ENCODE measurements at regions not wholly inside any gene's neighbourhood (a gene's known extent, or its start where the extent isn't known, plus 50 kb on each side); places are given as distances from the start of the nearest gene placed in this dataset.
"Not testable (repeated sequence)": the region's sequence is repeated elsewhere in the genome, so short reads cannot be mapped to it uniquely, and the experiment has no call there.

DNA sequence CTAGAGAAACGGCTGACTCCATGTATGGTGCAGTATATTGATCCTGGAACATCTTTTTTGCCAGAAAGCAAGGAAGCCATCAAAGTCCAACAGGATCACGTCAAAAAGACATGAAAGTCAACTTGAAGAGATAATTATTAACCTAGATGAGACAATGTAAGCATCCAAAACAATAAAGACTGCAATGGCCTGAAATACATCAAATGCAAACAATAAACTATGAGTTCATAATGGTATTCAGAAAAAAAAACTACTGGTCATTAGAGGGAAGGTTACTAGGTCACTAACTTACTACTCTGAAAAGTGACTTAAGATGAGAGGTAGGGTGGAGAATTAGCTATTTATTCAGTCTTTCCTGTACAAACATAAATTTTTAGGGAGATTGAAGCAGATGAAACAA lies 75.3 kb upstream of the OR4F16 start:
- H3K4me1 ChIP-seq (ENCODE audit: insufficient read depth); H3K4me3 ChIP-seq; H3K27me3 ChIP-seq; DNase-seq; H3K27ac ChIP-seq; intact Hi-C loops (cut with DNase I); H3K9me3 ChIP-seq; H3K36me3 ChIP-seq: not testable (repeated sequence)
- WGBS, 3 donors = no CpG with 5 or more reads among the region's 2 CpGs

DNA sequence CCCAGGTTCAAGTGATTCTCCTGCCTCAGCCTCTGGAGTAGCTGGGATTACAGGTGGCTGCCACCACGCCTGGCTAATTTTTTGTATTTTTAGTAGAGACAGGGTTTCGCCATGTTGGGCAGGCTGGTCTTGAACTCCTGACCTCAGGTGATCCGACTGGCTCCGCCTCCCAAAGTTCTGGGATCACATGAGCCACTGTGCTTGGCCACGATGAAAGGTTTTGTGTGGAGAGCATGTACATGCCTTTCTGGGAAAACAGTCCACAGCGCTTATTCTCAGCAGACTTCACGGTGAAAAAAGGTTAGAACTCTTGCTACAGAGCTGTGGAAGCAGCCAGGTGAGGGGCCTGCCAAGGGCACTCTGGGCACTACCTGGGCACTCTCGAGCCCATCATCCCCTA lies 85.0 kb upstream of the OR4F16 start:
- H3K4me1 ChIP-seq (ENCODE audit: insufficient read depth); H3K4me3 ChIP-seq; H3K9me3 ChIP-seq; intact Hi-C loops (cut with DNase I); DNase-seq; H3K27ac ChIP-seq; H3K36me3 ChIP-seq; H3K27me3 ChIP-seq: not testable (repeated sequence)
- WGBS, 3 donors = 87 to 100% (median 97%) methylated on average over 5 of the region's 8 CpGs

DNA sequence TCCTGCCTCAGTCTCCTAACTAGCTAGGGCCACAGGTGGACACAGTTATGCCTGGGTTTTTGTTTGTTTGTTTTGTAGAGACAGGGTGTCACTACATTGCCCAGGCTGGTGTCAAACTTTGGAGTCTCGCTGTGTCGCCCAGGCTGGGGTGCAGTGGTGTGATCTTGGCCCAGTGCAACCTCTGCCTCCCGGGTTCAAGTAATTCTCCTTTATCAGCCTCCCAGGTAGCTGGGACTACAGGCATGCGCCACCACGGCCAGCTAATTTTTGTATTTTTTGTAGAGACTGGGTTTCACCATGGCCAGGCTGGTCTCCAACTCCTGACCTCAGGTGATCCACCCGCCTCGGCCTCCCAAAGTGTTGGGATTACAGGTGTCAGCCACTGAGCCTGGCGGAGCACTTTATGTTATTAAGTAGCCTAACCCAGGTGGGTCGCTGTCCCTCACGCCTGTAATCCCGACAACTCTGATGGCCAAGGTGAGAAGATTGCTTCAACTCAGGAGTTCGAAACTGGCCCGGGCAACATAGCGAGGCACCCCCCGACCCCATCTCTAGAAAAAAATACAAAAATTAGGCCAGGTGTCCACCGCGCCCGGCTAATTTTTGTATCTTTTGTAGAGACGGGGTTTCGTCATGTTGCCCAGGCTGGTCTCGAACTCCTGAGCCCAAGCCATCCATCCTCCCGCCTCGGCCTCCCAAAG lies 91.2 kb upstream of the OR4F16 start:
- H3K4me1 ChIP-seq (ENCODE audit: insufficient read depth); H3K9me3 ChIP-seq; intact Hi-C loops (cut with DNase I); H3K36me3 ChIP-seq; H3K27me3 ChIP-seq: not testable (repeated sequence)
- Histone ChIP-seq H3K4me3 (peak overlapping the region; percentile 42), H3K27ac (peak overlapping the region in 1 of 2 donors; percentile 81)
- 76 to 80% (median 78%) methylated on average over 21 to 23 of the region's 23 CpGs for WGBS, 3 donors
- peak in 4 of 5 donors; percentile 17 to 40 (median 34) for DNase-seq

DNA sequence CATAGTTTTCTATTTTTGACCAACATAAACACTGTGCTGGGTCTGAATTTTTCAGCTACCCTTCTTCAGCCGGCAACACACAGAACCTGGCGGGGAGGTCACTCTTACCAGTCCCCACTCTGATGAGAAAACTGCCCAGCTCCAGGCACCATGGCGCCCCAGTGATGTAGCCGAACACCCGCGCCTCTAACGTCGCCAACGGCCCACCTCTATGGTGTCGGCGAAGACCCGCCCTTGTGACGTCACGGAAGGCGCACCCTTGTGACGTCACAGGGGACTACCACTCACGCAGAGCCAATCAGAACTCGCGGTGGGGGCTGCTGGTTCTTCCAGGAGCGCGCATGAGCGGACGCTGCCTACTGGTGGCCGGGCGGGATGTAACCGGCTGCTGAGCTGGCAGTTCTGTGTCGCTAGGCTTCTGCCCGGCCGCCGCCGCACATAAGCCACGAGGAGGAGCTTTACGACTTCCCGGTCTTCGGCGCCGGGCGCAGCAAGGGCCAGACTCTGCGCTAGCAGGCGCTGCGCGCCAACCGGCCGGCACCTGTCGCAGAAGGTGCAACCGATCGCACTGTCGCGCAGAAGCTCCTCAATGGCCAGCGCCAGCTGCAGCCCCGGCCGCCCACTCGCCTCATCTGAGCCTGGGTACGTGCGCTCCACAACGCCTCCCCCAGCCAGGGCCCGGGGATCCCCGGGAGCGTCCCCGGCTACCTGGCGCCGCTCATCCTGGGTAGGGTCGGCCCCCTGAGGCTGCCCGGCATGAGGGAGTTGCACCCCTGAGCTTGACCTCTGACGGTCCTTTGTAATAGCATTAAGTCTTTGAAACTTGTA lies 92.2 kb upstream of the OR4F16 start:
- H3K4me1 ChIP-seq (ENCODE audit: insufficient read depth); H3K9me3 ChIP-seq; H3K27me3 ChIP-seq; H3K36me3 ChIP-seq; intact Hi-C loops (cut with DNase I): not testable (repeated sequence)
- WGBS, 3 donors = 0% methylated on average over 56 to 61 of the region's 65 CpGs
- H3K27ac ChIP-seq = peak overlapping the region; percentile 70 to 81
- TF ChIP-seq, protein P1, sequence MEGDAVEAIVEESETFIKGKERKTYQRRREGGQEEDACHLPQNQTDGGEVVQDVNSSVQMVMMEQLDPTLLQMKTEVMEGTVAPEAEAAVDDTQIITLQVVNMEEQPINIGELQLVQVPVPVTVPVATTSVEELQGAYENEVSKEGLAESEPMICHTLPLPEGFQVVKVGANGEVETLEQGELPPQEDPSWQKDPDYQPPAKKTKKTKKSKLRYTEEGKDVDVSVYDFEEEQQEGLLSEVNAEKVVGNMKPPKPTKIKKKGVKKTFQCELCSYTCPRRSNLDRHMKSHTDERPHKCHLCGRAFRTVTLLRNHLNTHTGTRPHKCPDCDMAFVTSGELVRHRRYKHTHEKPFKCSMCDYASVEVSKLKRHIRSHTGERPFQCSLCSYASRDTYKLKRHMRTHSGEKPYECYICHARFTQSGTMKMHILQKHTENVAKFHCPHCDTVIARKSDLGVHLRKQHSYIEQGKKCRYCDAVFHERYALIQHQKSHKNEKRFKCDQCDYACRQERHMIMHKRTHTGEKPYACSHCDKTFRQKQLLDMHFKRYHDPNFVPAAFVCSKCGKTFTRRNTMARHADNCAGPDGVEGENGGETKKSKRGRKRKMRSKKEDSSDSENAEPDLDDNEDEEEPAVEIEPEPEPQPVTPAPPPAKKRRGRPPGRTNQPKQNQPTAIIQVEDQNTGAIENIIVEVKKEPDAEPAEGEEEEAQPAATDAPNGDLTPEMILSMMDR (IDR thresholded peaks at IDR 0.05) = peak in 2 of 3 donors; percentile 78 to 90
- TF ChIP-seq EP300 (IDR thresholded peaks at IDR 0.05) (peak; percentile 53), POLR2A (IDR thresholded peaks at IDR 0.05) (peak; percentile 99)
- H3K4me3 ChIP-seq = peak overlapping the region; percentile 42
- DNase-seq = peak; percentile 97 to 99 (median 99)

DNA sequence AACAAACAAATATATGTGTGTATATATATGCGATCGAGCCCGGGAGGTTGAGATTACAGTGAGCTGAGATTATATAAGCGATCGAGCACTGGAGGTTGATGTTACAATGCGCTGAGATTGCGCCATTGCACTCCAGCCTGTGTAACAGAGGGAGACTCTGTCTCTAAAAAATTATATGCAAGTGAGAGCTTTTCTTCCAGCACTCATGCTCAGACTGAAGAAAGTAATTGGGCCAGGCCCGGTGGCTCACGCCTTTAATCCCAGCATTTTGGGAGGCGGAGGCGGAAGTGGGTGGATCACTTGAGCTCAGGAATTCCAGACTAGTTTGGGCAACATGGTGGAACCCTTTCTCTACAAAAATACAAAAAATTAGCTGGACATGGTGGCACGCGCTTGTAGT lies 93.2 kb upstream of the OR4F16 start:
- H3K9me3 ChIP-seq; H3K36me3 ChIP-seq; H3K27me3 ChIP-seq; H3K4me1 ChIP-seq (ENCODE audit: insufficient read depth); H3K4me3 ChIP-seq; H3K27ac ChIP-seq; intact Hi-C loops (cut with DNase I): not testable (repeated sequence)
- 45 to 60% (median 60%) methylated on average over 13 of the region's 13 CpGs for WGBS, 3 donors
- peak in 4 of 5 donors; percentile 12 to 37 (median 19) for DNase-seq

DNA sequence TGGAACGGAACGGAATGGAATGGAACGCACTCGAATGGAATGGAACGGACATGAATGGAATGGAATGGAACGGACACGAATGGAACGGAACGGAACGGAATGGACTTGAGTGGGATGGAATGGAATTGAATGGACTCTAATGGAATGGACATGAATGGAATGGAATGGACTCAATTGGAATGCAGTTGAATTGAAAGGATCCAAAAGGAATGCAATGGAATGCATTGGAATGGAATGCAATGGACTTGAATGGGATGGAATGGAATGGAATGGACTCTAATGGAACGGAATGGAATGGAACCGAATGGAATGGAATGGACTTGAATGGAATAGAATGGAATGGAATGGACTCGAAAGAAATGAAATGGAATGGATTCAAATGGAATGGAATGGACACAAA lies 102.4 kb upstream of the OR4F16 start:
- no peaks in the 10 kb centered on the region for H3K36me3 ChIP-seq
- no peaks in the 10 kb centered on the region for H3K9me3 ChIP-seq
- H3K4me3 ChIP-seq = no peak overlapping the region
- intact Hi-C loops (cut with DNase I) = no loop called here
- H3K4me1 ChIP-seq (ENCODE audit: insufficient read depth) = no peaks in the 10 kb centered on the region
- no peaks in the 10 kb centered on the region for H3K27me3 ChIP-seq
- WGBS, 3 donors = 94 to 96% (median 95%) methylated on average over 13 of the region's 13 CpGs
- no peak overlapping the region for H3K27ac ChIP-seq
- DNase-seq = no peak
- TF ChIP-seq POLR2A (IDR thresholded peaks at IDR 0.05) (no peak), EP300 (IDR thresholded peaks at IDR 0.05) (no peak)
- TF ChIP-seq, protein P1 (IDR thresholded peaks at IDR 0.05) = no peak

DNA sequence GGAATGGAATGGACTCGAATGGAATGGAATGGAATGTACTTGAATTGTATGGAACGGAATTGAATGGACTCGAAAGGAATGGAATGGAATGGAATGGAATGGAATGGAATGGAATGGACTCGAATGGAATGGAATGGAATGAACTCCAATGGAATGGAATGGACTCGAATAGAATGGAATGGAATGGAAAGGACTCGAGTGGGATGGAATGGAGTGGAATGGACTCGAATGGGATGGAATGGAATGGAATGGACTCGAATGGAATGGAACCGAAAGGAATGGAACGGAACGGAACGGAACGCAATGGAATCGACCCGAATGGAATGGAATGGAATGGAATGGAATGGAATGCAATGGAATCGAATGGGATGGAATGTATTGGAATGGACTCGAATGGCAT lies 103.2 kb upstream of the OR4F16 start:
- H3K4me3 ChIP-seq; H3K27me3 ChIP-seq; intact Hi-C loops (cut with DNase I); H3K9me3 ChIP-seq; H3K36me3 ChIP-seq; H3K4me1 ChIP-seq (ENCODE audit: insufficient read depth); H3K27ac ChIP-seq; DNase-seq: not testable (repeated sequence)
- WGBS, 3 donors = 95 to 97% (median 96%) methylated on average over 17 of the region's 17 CpGs

DNA sequence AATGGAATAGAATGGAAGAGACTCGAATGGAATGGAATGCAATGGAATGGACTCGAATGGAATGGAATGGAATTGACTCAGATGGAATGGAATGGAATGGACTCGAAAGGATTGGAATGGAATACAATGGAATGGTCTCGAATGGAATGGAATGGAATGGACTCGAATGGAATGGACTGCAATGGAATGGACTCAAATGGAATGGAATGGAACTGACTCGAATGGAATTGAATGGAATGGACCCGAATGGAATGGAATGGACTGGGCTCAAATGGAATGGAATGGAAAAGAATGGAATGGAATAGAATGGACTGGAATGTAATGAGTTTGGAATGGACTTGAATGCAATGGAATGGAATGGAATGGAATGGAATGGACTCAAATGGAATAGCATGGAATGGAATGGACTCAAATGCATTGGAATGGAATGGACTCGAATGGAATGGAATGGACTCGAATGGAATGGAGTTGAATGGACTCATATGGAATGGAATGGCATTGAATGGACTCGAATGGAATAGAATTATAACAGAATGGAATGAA lies 104.0 kb upstream of the OR4F16 start:
- H3K27me3 ChIP-seq; H3K4me3 ChIP-seq; H3K4me1 ChIP-seq (ENCODE audit: insufficient read depth); H3K27ac ChIP-seq; H3K9me3 ChIP-seq; DNase-seq; intact Hi-C loops (cut with DNase I); H3K36me3 ChIP-seq: not testable (repeated sequence)
- WGBS, 3 donors = 91 to 95% (median 92%) methylated on average over 10 of the region's 10 CpGs

DNA sequence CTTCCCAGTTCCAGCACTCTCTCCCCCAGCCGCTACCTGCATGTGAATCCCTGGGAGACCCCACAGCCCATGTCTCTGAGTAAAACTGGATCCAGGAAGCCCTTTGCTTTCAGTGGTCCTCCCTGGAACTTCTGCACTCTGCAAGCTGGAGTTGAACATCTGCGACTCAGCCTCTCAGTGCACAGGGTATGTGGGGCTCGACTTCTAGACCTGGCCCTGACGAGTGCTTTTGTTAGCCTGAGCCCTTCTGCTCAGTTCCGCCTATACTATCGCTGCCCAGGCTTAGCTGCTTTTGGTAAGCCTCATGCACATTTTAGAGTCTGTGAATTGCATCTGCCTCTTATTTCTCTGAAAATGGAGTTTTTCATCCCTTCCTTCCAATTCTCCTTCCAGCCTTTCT lies 107.9 kb upstream of the OR4F16 start:
- H3K9me3 ChIP-seq; intact Hi-C loops (cut with DNase I); H3K27ac ChIP-seq; H3K4me1 ChIP-seq (ENCODE audit: insufficient read depth); H3K36me3 ChIP-seq; DNase-seq; H3K27me3 ChIP-seq; H3K4me3 ChIP-seq: not testable (repeated sequence)
- WGBS, 3 donors = 95 to 98% (median 96%) methylated on average over 6 of the region's 6 CpGs
